ENCODE measurements at regions not wholly inside any gene's neighbourhood (a gene's known extent, or its start where the extent isn't known, plus 50 kb on each side); places are given as distances from the start of the nearest gene placed in this dataset.
"Not testable (repeated sequence)": the region's sequence is repeated elsewhere in the genome, so short reads cannot be mapped to it uniquely, and the experiment has no call there.

DNA sequence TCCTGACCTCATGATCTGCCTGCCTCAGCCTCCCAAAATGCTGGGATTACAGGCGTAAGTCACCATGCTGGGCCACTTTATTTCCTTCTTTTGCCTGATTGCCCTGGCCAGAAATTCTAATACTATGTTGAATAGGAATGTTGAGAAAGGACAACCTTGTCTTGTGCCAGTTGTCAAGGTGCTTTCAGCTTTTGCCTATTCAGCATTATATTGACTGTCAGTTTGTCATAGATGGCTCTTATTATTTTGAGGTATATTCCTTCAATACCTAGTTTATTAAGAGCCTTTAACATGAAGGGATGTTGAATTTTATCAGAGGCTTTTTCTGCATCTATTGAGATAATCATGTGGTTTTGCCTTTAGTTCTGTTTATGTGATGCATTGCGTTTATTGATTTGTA, 362.0 kb downstream of the JRKL start:
- TF ChIP-seq, protein P1, sequence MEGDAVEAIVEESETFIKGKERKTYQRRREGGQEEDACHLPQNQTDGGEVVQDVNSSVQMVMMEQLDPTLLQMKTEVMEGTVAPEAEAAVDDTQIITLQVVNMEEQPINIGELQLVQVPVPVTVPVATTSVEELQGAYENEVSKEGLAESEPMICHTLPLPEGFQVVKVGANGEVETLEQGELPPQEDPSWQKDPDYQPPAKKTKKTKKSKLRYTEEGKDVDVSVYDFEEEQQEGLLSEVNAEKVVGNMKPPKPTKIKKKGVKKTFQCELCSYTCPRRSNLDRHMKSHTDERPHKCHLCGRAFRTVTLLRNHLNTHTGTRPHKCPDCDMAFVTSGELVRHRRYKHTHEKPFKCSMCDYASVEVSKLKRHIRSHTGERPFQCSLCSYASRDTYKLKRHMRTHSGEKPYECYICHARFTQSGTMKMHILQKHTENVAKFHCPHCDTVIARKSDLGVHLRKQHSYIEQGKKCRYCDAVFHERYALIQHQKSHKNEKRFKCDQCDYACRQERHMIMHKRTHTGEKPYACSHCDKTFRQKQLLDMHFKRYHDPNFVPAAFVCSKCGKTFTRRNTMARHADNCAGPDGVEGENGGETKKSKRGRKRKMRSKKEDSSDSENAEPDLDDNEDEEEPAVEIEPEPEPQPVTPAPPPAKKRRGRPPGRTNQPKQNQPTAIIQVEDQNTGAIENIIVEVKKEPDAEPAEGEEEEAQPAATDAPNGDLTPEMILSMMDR (IDR thresholded peaks at IDR 0.05; ENCODE audit: low read length): not testable (repeated sequence)
- not testable (repeated sequence) for TF ChIP-seq EZH2 (IDR thresholded peaks at IDR 0.05; ENCODE audit: borderline replicate concordance, low read length)
